ENCODE measurements at regions not wholly inside any gene's neighbourhood (a gene's known extent, or its start where the extent isn't known, plus 50 kb on each side); places are given as distances from the start of the nearest gene placed in this dataset.
"Not testable (repeated sequence)": the region's sequence is repeated elsewhere in the genome, so short reads cannot be mapped to it uniquely, and the experiment has no call there.

- H3K4me1 Mint-ChIP-seq (ENCODE audit: low read depth); H3K9me3 ChIP-seq (ENCODE audit: control insufficient read depth in 1 of 2, insufficient read depth in 1 of 2, low read length in 2 of 2); H3K4me3 Mint-ChIP-seq; H3K36me3 ChIP-seq (ENCODE audit: insufficient read depth, low read length); ATAC-seq (ENCODE audit: poor library complexity); H3K27me3 ChIP-seq (ENCODE audit: control insufficient read depth in 1 of 2, insufficient read depth in 2 of 2, low read length in 2 of 2); DNase-seq; intact Hi-C loops (cut with DNase I, micrococcal nuclease); H3K4me3 ChIP-seq (ENCODE audit: low read length); H3K27ac Mint-ChIP-seq; H3K9me3 Mint-ChIP-seq; H3K4me1 ChIP-seq (ENCODE audit: insufficient read depth, low read length); CTCF ChIA-PET; POLR2A ChIA-PET; H3K36me3 Mint-ChIP-seq (ENCODE audit: low read depth); H3K27me3 Mint-ChIP-seq; H3K27ac ChIP-seq (ENCODE audit: low read depth in 1 of 2, low read length in 2 of 2): not testable (repeated sequence)
Observed at GRCh38 chr1:228611707-228612106, 123.6 kb upstream of the RHOU start.

DNA sequence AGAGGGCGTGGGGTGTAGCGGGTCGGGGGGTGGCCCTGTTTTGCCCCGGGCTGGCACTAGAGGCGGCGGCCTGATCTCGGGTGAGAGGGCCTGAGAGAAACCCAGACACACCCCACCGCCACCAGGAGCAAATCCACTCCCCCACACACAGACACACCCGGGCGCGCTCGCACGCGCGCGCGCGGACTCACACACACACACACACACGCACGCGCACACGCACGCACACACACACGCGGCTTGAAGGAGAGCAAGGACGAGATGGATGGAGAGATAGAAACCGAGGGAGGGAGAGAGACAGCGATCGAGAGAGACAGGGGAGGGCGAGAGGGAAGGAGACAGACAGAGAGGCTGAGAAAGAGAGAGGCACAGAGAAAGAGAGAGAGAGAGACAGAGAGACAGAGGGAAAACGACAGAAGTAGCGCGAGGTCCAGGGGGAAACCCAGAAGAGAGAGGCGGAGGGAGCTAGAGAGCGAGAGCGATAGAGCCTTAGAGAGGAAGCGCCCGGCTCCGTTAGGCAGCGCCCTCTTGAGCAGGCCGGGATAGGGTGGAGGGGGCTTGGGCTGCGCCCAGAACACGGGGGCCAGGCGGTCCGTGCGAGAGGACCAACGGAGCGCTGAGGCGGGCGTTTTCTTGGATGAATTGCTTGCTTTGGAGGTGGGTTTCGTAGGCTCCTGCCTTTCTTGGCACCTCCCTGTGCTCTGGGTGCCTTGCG lies 113.1 kb upstream of the RHOU start:
- CTCF ChIA-PET; H3K4me1 ChIP-seq (ENCODE audit: insufficient read depth, low read length); H3K27me3 ChIP-seq (ENCODE audit: control insufficient read depth in 1 of 2, insufficient read depth in 2 of 2, low read length in 2 of 2); H3K9me3 ChIP-seq (ENCODE audit: control insufficient read depth in 1 of 2, insufficient read depth in 1 of 2, low read length in 2 of 2); H3K4me1 Mint-ChIP-seq (ENCODE audit: low read depth); POLR2A ChIA-PET; H3K27ac Mint-ChIP-seq; H3K27ac ChIP-seq (ENCODE audit: low read depth in 1 of 2, low read length in 2 of 2); intact Hi-C loops (cut with DNase I, micrococcal nuclease); H3K9me3 Mint-ChIP-seq; H3K4me3 Mint-ChIP-seq; ATAC-seq (ENCODE audit: poor library complexity); H3K36me3 Mint-ChIP-seq (ENCODE audit: low read depth); H3K27me3 Mint-ChIP-seq; H3K4me3 ChIP-seq (ENCODE audit: low read length); H3K36me3 ChIP-seq (ENCODE audit: insufficient read depth, low read length): not testable (repeated sequence)
- peak in 1 of 14 experiments; percentile 38 for DNase-seq

DNA sequence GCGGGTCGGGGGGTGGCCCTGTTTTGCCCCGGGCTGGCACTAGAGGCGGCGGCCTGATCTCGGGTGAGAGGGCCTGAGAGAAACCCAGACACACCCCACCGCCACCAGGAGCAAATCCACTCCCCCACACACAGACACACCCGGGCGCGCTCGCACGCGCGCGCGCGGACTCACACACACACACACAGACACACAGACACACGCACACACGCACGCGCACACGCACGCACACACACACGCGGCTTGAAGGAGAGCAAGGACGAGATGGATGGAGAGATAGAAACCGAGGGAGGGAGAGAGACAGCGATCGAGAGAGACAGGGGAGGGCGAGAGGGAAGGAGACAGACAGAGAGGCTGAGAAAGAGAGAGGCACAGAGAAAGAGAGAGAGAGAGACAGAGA lies 108.8 kb upstream of the RHOU start:
- H3K4me1 ChIP-seq (ENCODE audit: insufficient read depth, low read length); ATAC-seq (ENCODE audit: poor library complexity); H3K9me3 ChIP-seq (ENCODE audit: control insufficient read depth in 1 of 2, insufficient read depth in 1 of 2, low read length in 2 of 2); POLR2A ChIA-PET; DNase-seq; intact Hi-C loops (cut with DNase I, micrococcal nuclease); H3K36me3 ChIP-seq (ENCODE audit: insufficient read depth, low read length); H3K27me3 Mint-ChIP-seq; H3K27ac ChIP-seq (ENCODE audit: low read depth in 1 of 2, low read length in 2 of 2); CTCF ChIA-PET; H3K4me3 Mint-ChIP-seq; H3K9me3 Mint-ChIP-seq; H3K36me3 Mint-ChIP-seq (ENCODE audit: low read depth); H3K4me3 ChIP-seq (ENCODE audit: low read length); H3K27me3 ChIP-seq (ENCODE audit: control insufficient read depth in 1 of 2, insufficient read depth in 2 of 2, low read length in 2 of 2); H3K27ac Mint-ChIP-seq; H3K4me1 Mint-ChIP-seq (ENCODE audit: low read depth): not testable (repeated sequence)

- POLR2A ChIA-PET; ATAC-seq (ENCODE audit: poor library complexity); intact Hi-C loops (cut with DNase I, micrococcal nuclease); H3K27ac ChIP-seq (ENCODE audit: low read depth in 1 of 2, low read length in 2 of 2); H3K4me3 ChIP-seq (ENCODE audit: low read length); H3K9me3 ChIP-seq (ENCODE audit: control insufficient read depth in 1 of 2, insufficient read depth in 1 of 2, low read length in 2 of 2); CTCF ChIA-PET; H3K4me3 Mint-ChIP-seq; H3K27ac Mint-ChIP-seq; H3K36me3 ChIP-seq (ENCODE audit: insufficient read depth, low read length); H3K4me1 Mint-ChIP-seq (ENCODE audit: low read depth); H3K4me1 ChIP-seq (ENCODE audit: insufficient read depth, low read length); H3K27me3 Mint-ChIP-seq; H3K27me3 ChIP-seq (ENCODE audit: control insufficient read depth in 1 of 2, insufficient read depth in 2 of 2, low read length in 2 of 2); H3K36me3 Mint-ChIP-seq (ENCODE audit: low read depth); H3K9me3 Mint-ChIP-seq: not testable (repeated sequence)
- peak in 1 of 14 experiments; percentile 16 for DNase-seq
Observed at GRCh38 chr1:228632858-228633257, 102.4 kb upstream of the RHOU start.

- H3K27me3 Mint-ChIP-seq; H3K9me3 ChIP-seq (ENCODE audit: control insufficient read depth in 1 of 2, insufficient read depth in 1 of 2, low read length in 2 of 2); H3K36me3 Mint-ChIP-seq (ENCODE audit: low read depth); ATAC-seq (ENCODE audit: poor library complexity); intact Hi-C loops (cut with DNase I, micrococcal nuclease); H3K4me3 Mint-ChIP-seq; H3K4me1 ChIP-seq (ENCODE audit: insufficient read depth, low read length); H3K27ac ChIP-seq (ENCODE audit: low read depth in 1 of 2, low read length in 2 of 2); CTCF ChIA-PET; H3K9me3 Mint-ChIP-seq; H3K27me3 ChIP-seq (ENCODE audit: control insufficient read depth in 1 of 2, insufficient read depth in 2 of 2, low read length in 2 of 2); H3K27ac Mint-ChIP-seq; POLR2A ChIA-PET; H3K36me3 ChIP-seq (ENCODE audit: insufficient read depth, low read length); H3K4me1 Mint-ChIP-seq (ENCODE audit: low read depth): not testable (repeated sequence)
- peak overlapping the region; percentile 37 for H3K4me3 ChIP-seq (ENCODE audit: low read length)
- peak in 11 of 14 experiments; percentile 12 to 68 (median 44) for DNase-seq
Observed at GRCh38 chr1:228635304-228635703, 100.0 kb upstream of the RHOU start.

- H3K27me3 ChIP-seq (ENCODE audit: control insufficient read depth in 1 of 2, insufficient read depth in 2 of 2, low read length in 2 of 2); H3K9me3 ChIP-seq (ENCODE audit: control insufficient read depth in 1 of 2, insufficient read depth in 1 of 2, low read length in 2 of 2); H3K36me3 ChIP-seq (ENCODE audit: insufficient read depth, low read length); ATAC-seq (ENCODE audit: poor library complexity); H3K27ac ChIP-seq (ENCODE audit: low read depth in 1 of 2, low read length in 2 of 2); POLR2A ChIA-PET; H3K27me3 Mint-ChIP-seq; intact Hi-C loops (cut with DNase I, micrococcal nuclease); CTCF ChIA-PET; H3K4me3 Mint-ChIP-seq; H3K4me1 ChIP-seq (ENCODE audit: insufficient read depth, low read length); H3K4me1 Mint-ChIP-seq (ENCODE audit: low read depth); H3K36me3 Mint-ChIP-seq (ENCODE audit: low read depth); H3K27ac Mint-ChIP-seq; H3K9me3 Mint-ChIP-seq: not testable (repeated sequence)
- peak overlapping the region; percentile 32 for H3K4me3 ChIP-seq (ENCODE audit: low read length)
- DNase-seq, result peak in 1 of 14 experiments; percentile 37
Observed at GRCh38 chr1:228637529-228637928, 97.8 kb upstream of the RHOU start.

Measured in CD4-positive, alpha-beta T cell (primary cell).